H9 (cell line): ENCODE measurements at regions not wholly inside any gene's neighbourhood (a gene's known extent, or its start where the extent isn't known, plus 50 kb on each side); places are given as distances from the start of the nearest gene placed in this dataset.
"Not testable (repeated sequence)": the region's sequence is repeated elsewhere in the genome, so short reads cannot be mapped to it uniquely, and the experiment has no call there.

Source experiments
- DNase-seq: peaks from one replicate; pipeline ENCODE4 v3.0.0-alpha.2; 2017
- H2AFZ ChIP-seq: one replicate; pipeline ENCODE4 v1.6.1; 2013; ENCODE audit warnings: mild to moderate bottlenecking, low read length, control low read depth, moderate library complexity
- H2AK5ac ChIP-seq: 2 replicates; pipeline ENCODE4 v1.6.1; 2013; ENCODE audit warnings: low read length, control low read depth, mixed read lengths; ENCODE audit not compliant: insufficient read length
- H2BK120ac ChIP-seq: one replicate; pipeline ENCODE4 v1.6.1; 2013; ENCODE audit warnings: low read depth, mild to moderate bottlenecking, low read length, control low read depth, inconsistent platforms; ENCODE audit not compliant: poor library complexity, severe bottlenecking
- H2BK12ac ChIP-seq: 2 replicates; pipeline ENCODE4 v1.6.1; 2013; ENCODE audit warnings: low read length, control low read depth, mixed read lengths, low read depth; ENCODE audit not compliant: insufficient read length
- H2BK15ac ChIP-seq: 2 replicates; pipeline ENCODE4 v1.6.1; 2013; ENCODE audit warnings: low read depth, low read length, control low read depth
- H2BK20ac ChIP-seq: one replicate; pipeline ENCODE4 v1.6.1; 2013; ENCODE audit warnings: low read depth, mild to moderate bottlenecking, low read length, control low read depth, inconsistent platforms; ENCODE audit not compliant: poor library complexity, severe bottlenecking
- H2BK5ac ChIP-seq: 2 replicates; pipeline ENCODE4 v1.6.1; 2013; ENCODE audit warnings: low read length, control low read depth, mixed read lengths; ENCODE audit not compliant: insufficient read length
- H3K14ac ChIP-seq: 2 replicates; pipeline ENCODE4 v1.6.1; 2013; ENCODE audit warnings: low read length, control low read depth; ENCODE audit not compliant: insufficient read depth
- H3K18ac ChIP-seq: 2 replicates; pipeline ENCODE4 v1.6.1; 2013; ENCODE audit warnings: low read depth, mild to moderate bottlenecking, mixed read lengths, low read length, control low read depth; ENCODE audit not compliant: insufficient read length
- H3K23ac ChIP-seq: 2 replicates; pipeline ENCODE4 v1.6.1; 2013; ENCODE audit warnings: low read length, control low read depth, mixed read lengths, low read depth; ENCODE audit not compliant: insufficient read length
- H3K23me2 ChIP-seq: 2 replicates; pipeline ENCODE4 v1.6.1; 2013; ENCODE audit warnings: low read depth, mild to moderate bottlenecking, mixed read lengths, low read length, control low read depth; ENCODE audit not compliant: insufficient read length, poor library complexity, severe bottlenecking
- H3K27ac ChIP-seq: 2 replicates; pipeline ENCODE4 v1.5.1; 2013; ENCODE audit warnings: low read length, control low read depth, mixed read lengths, low read depth; ENCODE audit not compliant: insufficient read length
- H3K27me3 ChIP-seq: 2 replicates; pipeline ENCODE4 v1.6.1; 2013; ENCODE audit warnings: low read length, control low read depth, inconsistent platforms; ENCODE audit not compliant: insufficient read depth
- H3K4ac ChIP-seq: 2 replicates; pipeline ENCODE4 v1.6.1; 2013; ENCODE audit warnings: low read depth, mild to moderate bottlenecking, control low read depth, inconsistent platforms, low read length, moderate library complexity
- H3K4me1 ChIP-seq: 2 replicates; pipeline ENCODE4 v1.6.1; 2013; ENCODE audit warnings: low read length, control low read depth, inconsistent platforms; ENCODE audit not compliant: insufficient read depth
- H3K4me2 ChIP-seq: 2 replicates; pipeline ENCODE4 v1.6.1; 2013; ENCODE audit warnings: low read length, control low read depth, mixed read lengths; ENCODE audit not compliant: insufficient read length, insufficient read depth
- H3K56ac ChIP-seq: 2 replicates; pipeline ENCODE4 v1.6.1; 2013; ENCODE audit warnings: low read depth, mild to moderate bottlenecking, mixed read lengths, low read length, control low read depth; ENCODE audit not compliant: insufficient read length
- H3K79me1 ChIP-seq: 2 replicates; pipeline ENCODE4 v1.6.1; 2013; ENCODE audit warnings: low read depth, mild to moderate bottlenecking, moderate library complexity, low read length, control low read depth, inconsistent platforms; ENCODE audit not compliant: insufficient read depth, poor library complexity, severe bottlenecking
- H3K79me2 ChIP-seq: 2 replicates; pipeline ENCODE4 v1.6.1; 2013; ENCODE audit warnings: low read length, control low read depth, inconsistent platforms; ENCODE audit not compliant: insufficient read depth
- H3K9ac ChIP-seq: 2 replicates; pipeline ENCODE4 v1.6.1; 2013; ENCODE audit warnings: low read length, control low read depth, mixed read lengths; ENCODE audit not compliant: insufficient read length; ENCODE audit errors: extremely low read depth
- H3K9me3 ChIP-seq: one replicate; pipeline ENCODE4 v1.6.1; 2013; ENCODE audit warnings: low read depth, low read length, inconsistent platforms; ENCODE audit not compliant: control insufficient read depth
- H3T11ph ChIP-seq: one replicate; pipeline ENCODE4 v1.6.1; 2013; ENCODE audit warnings: mild to moderate bottlenecking, low read length, control low read depth, inconsistent platforms
- H4K20me1 ChIP-seq: one replicate; pipeline ENCODE4 v1.6.1; 2013; ENCODE audit not compliant: control insufficient read depth, insufficient read length, insufficient read depth
- H4K5ac ChIP-seq: 2 replicates; pipeline ENCODE4 v1.6.1; 2013; ENCODE audit warnings: low read depth, mild to moderate bottlenecking, mixed read lengths, low read length, control low read depth; ENCODE audit not compliant: insufficient read length
- H4K8ac ChIP-seq: replicated peaks from 2 replicates; pipeline ENCODE4 v1.6.1; 2013; ENCODE audit warnings: low read length, control low read depth, mixed read lengths, low read depth; ENCODE audit not compliant: insufficient read length
- H4K91ac ChIP-seq: 2 replicates; pipeline ENCODE4 v1.6.1; 2013; ENCODE audit warnings: low read depth, mild to moderate bottlenecking, moderate library complexity, mixed read lengths, low read length, control low read depth; ENCODE audit not compliant: insufficient read length
- H3K27ac Mint-ChIP-seq, 3 experiments: 2 replicates in 2 of 3; 3 replicates in 1 of 3; pipeline ENCODE4 v1.8.0; 2020 to 2021; ENCODE audit warnings: mixed read lengths in 3 of 3, mild to moderate bottlenecking in 1 of 3, moderate library complexity in 1 of 3
- H3K27me3 Mint-ChIP-seq: 2 replicates; pipeline ENCODE4 v1.8.0; 2021; ENCODE audit warnings: low read depth, mild to moderate bottlenecking, moderate library complexity, mixed read lengths
- H3K36me3 Mint-ChIP-seq, 3 experiments: 2 replicates in 2 of 3; 3 replicates in 1 of 3; pipeline ENCODE4 v1.8.0; 2020 to 2021; ENCODE audit warnings: low read depth in 3 of 3, mixed read lengths in 3 of 3; ENCODE audit not compliant: insufficient read depth in 1 of 3
- H3K4me1 Mint-ChIP-seq, 2 experiments: 2 replicates each; pipeline ENCODE4 v1.8.0; 2020; ENCODE audit warnings: mixed read lengths in 2 of 2
- H3K4me3 Mint-ChIP-seq, 2 experiments: 2 replicates in 1 of 2; 3 replicates in 1 of 2; pipeline ENCODE4 v1.8.0; 2020 to 2021; ENCODE audit warnings: mild to moderate bottlenecking in 2 of 2, mixed read lengths in 2 of 2, moderate library complexity in 1 of 2
- H3K9me3 Mint-ChIP-seq, 2 experiments: 2 replicates in 1 of 2; 3 replicates in 1 of 2; pipeline ENCODE4 v1.8.0; 2020; ENCODE audit warnings: mild to moderate bottlenecking in 2 of 2, mixed read lengths in 2 of 2, moderate library complexity in 1 of 2
- WGBS: extraction: QIAGEN DNeasy Blood & Tissue Kit; methylation state at CpG from one replicate; pipeline ENCODE4 v1.1.7; 2013; ENCODE audit warnings: missing lambda C conversion rate, low lambda C conversion rate, mixed read lengths; ENCODE audit not compliant: insufficient read length; ENCODE audit errors: extremely low coverage; 5-methylcytosine and 5-hydroxymethylcytosine counted together

DNA sequence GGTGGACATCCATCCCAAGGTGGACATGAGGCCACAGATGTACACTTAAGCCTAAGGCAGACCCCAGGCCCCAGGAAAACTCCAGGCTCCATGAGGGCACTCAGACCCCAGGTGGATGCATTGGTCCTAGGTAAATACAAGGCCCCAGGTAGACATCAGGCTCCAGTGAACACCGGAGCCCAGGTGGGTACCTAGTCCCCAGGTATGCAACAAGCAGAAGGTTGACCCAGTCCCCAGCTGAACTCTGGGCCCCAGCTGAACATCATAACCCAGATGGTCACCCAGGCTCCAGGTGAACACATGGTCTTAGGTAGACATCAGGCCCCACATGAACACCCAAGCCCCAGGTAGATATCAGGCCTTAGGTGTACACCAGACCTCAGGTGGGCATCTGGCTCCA is 1271.9 kb downstream of the FOXD4L5 start:
- not testable (repeated sequence) for H4K20me1 ChIP-seq, H2BK120ac ChIP-seq, H3T11ph ChIP-seq, H3K4me3 Mint-ChIP-seq, H2BK5ac ChIP-seq, H3K23ac ChIP-seq, H3K27ac Mint-ChIP-seq, H3K36me3 Mint-ChIP-seq, H4K5ac ChIP-seq, H3K79me1 ChIP-seq, H2BK12ac ChIP-seq, H3K27ac ChIP-seq, H3K9me3 ChIP-seq, H3K79me2 ChIP-seq, H3K18ac ChIP-seq, H2BK15ac ChIP-seq, H3K9ac ChIP-seq, H3K27me3 Mint-ChIP-seq, H3K4me1 ChIP-seq, H4K91ac ChIP-seq, H3K4ac ChIP-seq, H3K23me2 ChIP-seq, H2AK5ac ChIP-seq, H3K4me1 Mint-ChIP-seq, H3K14ac ChIP-seq, DNase-seq, H3K56ac ChIP-seq, H3K4me2 ChIP-seq, H4K8ac ChIP-seq, H2AFZ ChIP-seq, H3K27me3 ChIP-seq, H2BK20ac ChIP-seq
- H3K9me3 Mint-ChIP-seq = peaks cover 46 to 49% of the 10 kb centered on the region in 2 experiments
- no CpG with 5 or more reads among the region's 1 CpG for WGBS

DNA sequence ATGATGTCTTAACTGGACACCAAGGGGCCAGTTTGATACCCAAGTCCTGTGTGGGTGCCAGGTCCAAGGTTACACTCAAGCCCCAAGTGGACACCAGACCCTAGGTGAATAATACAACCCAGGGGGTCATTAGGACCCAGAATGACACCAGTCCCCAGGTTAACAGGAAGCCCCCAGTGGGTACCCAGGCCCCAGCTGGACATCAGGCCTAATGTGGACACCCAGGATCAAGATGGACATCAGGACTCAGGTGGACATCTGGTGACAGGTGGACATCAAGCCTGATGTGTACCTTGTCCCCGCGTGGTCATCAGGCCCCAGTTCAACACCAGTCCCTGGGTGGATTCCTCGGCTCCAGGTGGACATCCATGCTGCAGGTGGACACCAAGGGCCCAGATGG is 1273.0 kb downstream of the FOXD4L5 start:
- H3K9me3 ChIP-seq, H3K23ac ChIP-seq, H2AFZ ChIP-seq: not testable (repeated sequence)

More for the DNA sequence above, 1273.0 kb downstream of the FOXD4L5 start:
- not testable (repeated sequence) for H3K27me3 Mint-ChIP-seq, H3T11ph ChIP-seq, H2BK5ac ChIP-seq, H2BK120ac ChIP-seq, H3K18ac ChIP-seq, H3K4me1 Mint-ChIP-seq, H2BK20ac ChIP-seq, H3K4me2 ChIP-seq, H2AK5ac ChIP-seq, H3K4ac ChIP-seq, H4K8ac ChIP-seq, H4K5ac ChIP-seq, H3K9ac ChIP-seq, H4K91ac ChIP-seq, H3K36me3 Mint-ChIP-seq, H2BK15ac ChIP-seq, H3K23me2 ChIP-seq, H3K4me3 Mint-ChIP-seq, H3K14ac ChIP-seq, H3K79me1 ChIP-seq, H2BK12ac ChIP-seq, DNase-seq, H4K20me1 ChIP-seq, H3K27ac Mint-ChIP-seq, H3K27me3 ChIP-seq, H3K4me1 ChIP-seq, H3K56ac ChIP-seq, H3K27ac ChIP-seq, H3K79me2 ChIP-seq
- WGBS = no CpG with 5 or more reads among the region's 3 CpGs
- peaks cover 35 to 38% of the 10 kb centered on the region in 2 experiments for H3K9me3 Mint-ChIP-seq
